ENCODE measurements at regions not wholly inside any gene's neighbourhood (a gene's known extent, or its start where the extent isn't known, plus 50 kb on each side); places are given as distances from the start of the nearest gene placed in this dataset.

GRCh38 chrX:2589186-2590020 lies 88.6 kb upstream of the DHRSX start:
- Histone ChIP-seq H3K4me1 (ENCODE audit: insufficient read depth) (no peaks in the 10 kb centered on the region), H3K4me3 (ENCODE audit: low read depth, low read length) (no peak overlapping the region), H3K36me3 (ENCODE audit: insufficient read depth) (no peaks in the 10 kb centered on the region), H3K27ac (ENCODE audit: low read depth) (no peak overlapping the region)
- WGBS = 66% methylated on average over 9 of the region's 9 CpGs
- no peak for DNase-seq (ENCODE audit: extremely low spot score)

- Histone ChIP-seq H3K4me3 (ENCODE audit: low read depth, low read length) (no peak overlapping the region), H3K4me1 (ENCODE audit: insufficient read depth) (no peaks in the 10 kb centered on the region), H3K36me3 (ENCODE audit: insufficient read depth) (no peaks in the 10 kb centered on the region), H3K27ac (ENCODE audit: low read depth) (no peak overlapping the region)
- 93% methylated on average over 4 of the region's 4 CpGs for WGBS
- no peak for DNase-seq (ENCODE audit: extremely low spot score)
Observed at GRCh38 chrX:2588049-2588448, 87.3 kb upstream of the DHRSX start.

- WGBS = 79% methylated on average over 4 of the region's 4 CpGs
- H3K4me3 ChIP-seq (ENCODE audit: low read depth, low read length) = no peak overlapping the region
- DNase-seq (ENCODE audit: extremely low spot score) = no peak
- H3K27ac ChIP-seq (ENCODE audit: low read depth) = no peak overlapping the region
- no peaks in the 10 kb centered on the region for H3K4me1 ChIP-seq (ENCODE audit: insufficient read depth)
- no peaks in the 10 kb centered on the region for H3K36me3 ChIP-seq (ENCODE audit: insufficient read depth)
Observed at GRCh38 chrX:2587146-2587545, 86.4 kb upstream of the DHRSX start.

GRCh38 chrX:2585158-2585470 lies 84.3 kb upstream of the DHRSX start:
- WGBS = 33% methylated on average over 8 of the region's 8 CpGs
- Histone ChIP-seq H3K36me3 (ENCODE audit: insufficient read depth) (no peaks in the 10 kb centered on the region), H3K4me1 (ENCODE audit: insufficient read depth) (no peaks in the 10 kb centered on the region), H3K27ac (ENCODE audit: low read depth) (no peak overlapping the region), H3K4me3 (ENCODE audit: low read depth, low read length) (no peak overlapping the region)
- DNase-seq (ENCODE audit: extremely low spot score) = no peak

- no peak overlapping the region for H3K27ac ChIP-seq (ENCODE audit: low read depth)
- 2% methylated on average over 72 of the region's 73 CpGs for WGBS
- H3K36me3 ChIP-seq (ENCODE audit: insufficient read depth) = no peaks in the 10 kb centered on the region
- peak overlapping the region; percentile 28 for H3K4me3 ChIP-seq (ENCODE audit: low read depth, low read length)
- H3K4me1 ChIP-seq (ENCODE audit: insufficient read depth) = no peaks in the 10 kb centered on the region
- DNase-seq (ENCODE audit: extremely low spot score) = no peak
Observed at GRCh38 chrX:2584251-2585157, 83.7 kb upstream of the DHRSX start.

GRCh38 chrX:2583194-2584162 lies 82.7 kb upstream of the DHRSX start:
- H3K36me3 ChIP-seq (ENCODE audit: insufficient read depth) = no peaks in the 10 kb centered on the region
- no peaks in the 10 kb centered on the region for H3K4me1 ChIP-seq (ENCODE audit: insufficient read depth)
- WGBS = 2% methylated on average over 74 of the region's 74 CpGs
- no peak overlapping the region for H3K27ac ChIP-seq (ENCODE audit: low read depth)
- H3K4me3 ChIP-seq (ENCODE audit: low read depth, low read length) = peak overlapping the region; percentile 28
- no peak for DNase-seq (ENCODE audit: extremely low spot score)

GRCh38 chrX:2582667-2583066 lies 81.9 kb upstream of the DHRSX start:
- H3K27ac ChIP-seq (ENCODE audit: low read depth) = no peak overlapping the region
- no peak for DNase-seq (ENCODE audit: extremely low spot score)
- H3K4me1 ChIP-seq (ENCODE audit: insufficient read depth) = no peaks in the 10 kb centered on the region
- no peaks in the 10 kb centered on the region for H3K36me3 ChIP-seq (ENCODE audit: insufficient read depth)
- WGBS = 18% methylated on average over 8 of the region's 8 CpGs
- no peak overlapping the region for H3K4me3 ChIP-seq (ENCODE audit: low read depth, low read length)

GRCh38 chrX:2581296-2581695 lies 80.5 kb upstream of the DHRSX start:
- Histone ChIP-seq H3K4me1 (ENCODE audit: insufficient read depth) (no peaks in the 10 kb centered on the region), H3K27ac (ENCODE audit: low read depth) (no peak overlapping the region), H3K36me3 (ENCODE audit: insufficient read depth) (no peaks in the 10 kb centered on the region), H3K4me3 (ENCODE audit: low read depth, low read length) (no peak overlapping the region)
- WGBS = 92% methylated on average over 4 of the region's 4 CpGs
- no peak for DNase-seq (ENCODE audit: extremely low spot score)

GRCh38 chrX:2578864-2579263 lies 78.1 kb upstream of the DHRSX start:
- Histone ChIP-seq H3K27ac (ENCODE audit: low read depth) (no peak overlapping the region), H3K4me3 (ENCODE audit: low read depth, low read length) (no peak overlapping the region), H3K36me3 (ENCODE audit: insufficient read depth) (no peaks in the 10 kb centered on the region), H3K4me1 (ENCODE audit: insufficient read depth) (no peaks in the 10 kb centered on the region)
- 72% methylated on average over 12 of the region's 12 CpGs for WGBS
- no peak for DNase-seq (ENCODE audit: extremely low spot score)

- DNase-seq (ENCODE audit: extremely low spot score) = no peak
- H3K4me3 ChIP-seq (ENCODE audit: low read depth, low read length) = no peak overlapping the region
- WGBS = 65% methylated on average over 15 of the region's 15 CpGs
- no peak overlapping the region for H3K27ac ChIP-seq (ENCODE audit: low read depth)
- no peaks in the 10 kb centered on the region for H3K36me3 ChIP-seq (ENCODE audit: insufficient read depth)
- no peaks in the 10 kb centered on the region for H3K4me1 ChIP-seq (ENCODE audit: insufficient read depth)
Observed at GRCh38 chrX:2577844-2578466, 77.2 kb upstream of the DHRSX start.

- no peak overlapping the region for H3K27ac ChIP-seq (ENCODE audit: low read depth)
- DNase-seq (ENCODE audit: extremely low spot score) = no peak
- H3K36me3 ChIP-seq (ENCODE audit: insufficient read depth) = no peaks in the 10 kb centered on the region
- no peaks in the 10 kb centered on the region for H3K4me1 ChIP-seq (ENCODE audit: insufficient read depth)
- H3K4me3 ChIP-seq (ENCODE audit: low read depth, low read length) = no peak overlapping the region
- 94% methylated on average over 8 of the region's 8 CpGs for WGBS
Observed at GRCh38 chrX:2576793-2577192, 76.0 kb upstream of the DHRSX start.

- no peaks in the 10 kb centered on the region for H3K4me1 ChIP-seq (ENCODE audit: insufficient read depth)
- no peaks in the 10 kb centered on the region for H3K36me3 ChIP-seq (ENCODE audit: insufficient read depth)
- WGBS = 85% methylated on average over 6 of the region's 6 CpGs
- no peak overlapping the region for H3K27ac ChIP-seq (ENCODE audit: low read depth)
- no peak for DNase-seq (ENCODE audit: extremely low spot score)
- H3K4me3 ChIP-seq (ENCODE audit: low read depth, low read length) = no peak overlapping the region
Observed at GRCh38 chrX:2574271-2574670, 73.5 kb upstream of the DHRSX start.

- Histone ChIP-seq H3K4me1 (ENCODE audit: insufficient read depth) (no peaks in the 10 kb centered on the region), H3K27ac (ENCODE audit: low read depth) (no peak overlapping the region), H3K36me3 (ENCODE audit: insufficient read depth) (no peaks in the 10 kb centered on the region), H3K4me3 (ENCODE audit: low read depth, low read length) (no peak overlapping the region)
- WGBS = 69% methylated on average over 7 of the region's 7 CpGs
- no peak for DNase-seq (ENCODE audit: extremely low spot score)
Observed at GRCh38 chrX:2572740-2573139, 72.0 kb upstream of the DHRSX start.

Measured in urinary bladder (tissue), 3 donors.